ENCODE measurements at regions not wholly inside any gene's neighbourhood (a gene's known extent, or its start where the extent isn't known, plus 50 kb on each side); places are given as distances from the start of the nearest gene placed in this dataset.
A peak's percentile ranks its signal among the peaks of the same experiment; 100 is the strongest.
"Not testable (repeated sequence)": the region's sequence is repeated elsewhere in the genome, so short reads cannot be mapped to it uniquely, and the experiment has no call there.

DNA sequence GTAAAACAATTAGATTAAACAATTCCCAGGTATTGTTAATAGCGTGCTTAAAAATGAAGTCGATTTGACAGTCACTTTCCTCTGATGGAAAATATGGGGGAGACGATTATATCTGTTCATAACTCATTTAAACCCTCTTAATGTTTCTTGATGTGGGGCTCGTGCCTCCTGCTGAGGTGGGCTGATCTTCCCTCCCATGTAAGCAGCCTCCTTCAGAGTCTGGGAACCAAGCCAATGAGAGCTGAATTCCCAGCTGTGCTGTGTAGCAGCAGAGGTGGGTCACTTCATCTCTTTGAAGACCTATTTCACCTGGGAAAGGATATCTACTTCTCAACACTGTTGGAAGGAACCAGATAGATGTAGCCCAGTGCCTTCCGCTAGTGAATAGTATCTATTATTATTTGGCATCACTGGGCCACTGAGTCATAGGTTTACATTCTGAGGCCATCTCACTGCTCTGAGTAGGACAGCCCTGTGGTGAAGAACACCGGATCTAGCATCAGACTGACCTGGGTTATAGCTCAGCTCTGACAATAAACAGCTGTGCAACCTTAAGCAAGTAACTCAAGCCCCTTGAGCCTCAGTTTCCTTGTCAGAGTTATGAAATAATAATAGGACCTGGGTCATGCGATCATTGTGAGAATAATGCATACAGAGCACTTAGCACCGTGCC, 85.3 kb upstream of the C16orf82 start:
- TF ChIP-seq, protein P1, sequence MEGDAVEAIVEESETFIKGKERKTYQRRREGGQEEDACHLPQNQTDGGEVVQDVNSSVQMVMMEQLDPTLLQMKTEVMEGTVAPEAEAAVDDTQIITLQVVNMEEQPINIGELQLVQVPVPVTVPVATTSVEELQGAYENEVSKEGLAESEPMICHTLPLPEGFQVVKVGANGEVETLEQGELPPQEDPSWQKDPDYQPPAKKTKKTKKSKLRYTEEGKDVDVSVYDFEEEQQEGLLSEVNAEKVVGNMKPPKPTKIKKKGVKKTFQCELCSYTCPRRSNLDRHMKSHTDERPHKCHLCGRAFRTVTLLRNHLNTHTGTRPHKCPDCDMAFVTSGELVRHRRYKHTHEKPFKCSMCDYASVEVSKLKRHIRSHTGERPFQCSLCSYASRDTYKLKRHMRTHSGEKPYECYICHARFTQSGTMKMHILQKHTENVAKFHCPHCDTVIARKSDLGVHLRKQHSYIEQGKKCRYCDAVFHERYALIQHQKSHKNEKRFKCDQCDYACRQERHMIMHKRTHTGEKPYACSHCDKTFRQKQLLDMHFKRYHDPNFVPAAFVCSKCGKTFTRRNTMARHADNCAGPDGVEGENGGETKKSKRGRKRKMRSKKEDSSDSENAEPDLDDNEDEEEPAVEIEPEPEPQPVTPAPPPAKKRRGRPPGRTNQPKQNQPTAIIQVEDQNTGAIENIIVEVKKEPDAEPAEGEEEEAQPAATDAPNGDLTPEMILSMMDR (IDR thresholded peaks at IDR 0.05; ENCODE audit: low read depth, low read length): no peak
- H3K4me3 ChIP-seq (replicated peaks in 1 of 2; ENCODE audit: low read depth in 2 of 2, low read length in 2 of 2): no peak overlapping the region
- DNase-seq (ENCODE audit: low read depth in 2 of 2): peak; percentile 12 to 59

DNA sequence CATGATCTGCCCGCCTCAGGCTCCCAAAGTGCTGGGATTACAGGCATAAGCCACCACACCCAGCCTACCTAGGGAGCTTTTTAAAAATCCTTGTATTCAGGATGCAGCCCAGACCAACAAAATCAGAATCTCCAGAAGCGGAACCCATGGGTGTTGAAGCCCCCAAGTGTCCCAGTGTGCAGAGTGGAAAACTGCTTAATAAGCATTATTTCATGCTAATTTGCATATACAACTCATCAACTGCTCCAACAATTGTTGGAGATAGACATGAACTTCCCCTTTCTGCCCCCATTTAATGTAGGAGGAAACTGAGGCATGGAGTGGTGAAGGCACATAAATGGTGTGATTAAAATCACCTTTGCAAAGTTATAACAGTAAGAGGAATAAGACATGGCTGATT, 84.3 kb upstream of the C16orf82 start:
- TF ChIP-seq, protein P1 (IDR thresholded peaks at IDR 0.05; ENCODE audit: low read depth, low read length): no peak
- no peak overlapping the region for H3K4me3 ChIP-seq (replicated peaks in 1 of 2; ENCODE audit: low read depth in 2 of 2, low read length in 2 of 2)
- DNase-seq (ENCODE audit: low read depth in 2 of 2): no peak

DNA sequence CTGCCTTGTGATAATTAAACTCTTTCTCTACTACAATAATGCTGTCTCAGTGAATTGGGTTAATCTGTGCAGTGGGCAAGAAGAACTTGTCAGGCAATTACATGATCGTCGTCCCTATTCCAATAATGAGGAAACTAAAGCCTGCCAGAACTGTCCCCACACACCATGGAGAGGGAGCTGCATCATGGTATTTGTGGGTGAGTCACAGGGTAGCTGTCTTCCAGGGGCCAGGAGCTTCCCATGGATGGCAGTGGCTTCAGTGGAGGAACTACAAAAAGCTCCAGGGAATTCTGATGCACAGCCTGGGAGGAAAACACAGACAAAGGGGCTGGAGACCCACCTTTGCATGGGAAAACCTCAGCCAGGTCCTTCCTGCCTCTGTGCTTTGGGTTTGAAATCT, 83.3 kb upstream of the C16orf82 start:
- DNase-seq (ENCODE audit: low read depth in 2 of 2): peak; percentile 3 to 19
- H3K4me3 ChIP-seq (replicated peaks in 1 of 2; ENCODE audit: low read depth in 2 of 2, low read length in 2 of 2): no peak overlapping the region
- TF ChIP-seq, protein P1 (IDR thresholded peaks at IDR 0.05; ENCODE audit: low read depth, low read length): no peak

DNA sequence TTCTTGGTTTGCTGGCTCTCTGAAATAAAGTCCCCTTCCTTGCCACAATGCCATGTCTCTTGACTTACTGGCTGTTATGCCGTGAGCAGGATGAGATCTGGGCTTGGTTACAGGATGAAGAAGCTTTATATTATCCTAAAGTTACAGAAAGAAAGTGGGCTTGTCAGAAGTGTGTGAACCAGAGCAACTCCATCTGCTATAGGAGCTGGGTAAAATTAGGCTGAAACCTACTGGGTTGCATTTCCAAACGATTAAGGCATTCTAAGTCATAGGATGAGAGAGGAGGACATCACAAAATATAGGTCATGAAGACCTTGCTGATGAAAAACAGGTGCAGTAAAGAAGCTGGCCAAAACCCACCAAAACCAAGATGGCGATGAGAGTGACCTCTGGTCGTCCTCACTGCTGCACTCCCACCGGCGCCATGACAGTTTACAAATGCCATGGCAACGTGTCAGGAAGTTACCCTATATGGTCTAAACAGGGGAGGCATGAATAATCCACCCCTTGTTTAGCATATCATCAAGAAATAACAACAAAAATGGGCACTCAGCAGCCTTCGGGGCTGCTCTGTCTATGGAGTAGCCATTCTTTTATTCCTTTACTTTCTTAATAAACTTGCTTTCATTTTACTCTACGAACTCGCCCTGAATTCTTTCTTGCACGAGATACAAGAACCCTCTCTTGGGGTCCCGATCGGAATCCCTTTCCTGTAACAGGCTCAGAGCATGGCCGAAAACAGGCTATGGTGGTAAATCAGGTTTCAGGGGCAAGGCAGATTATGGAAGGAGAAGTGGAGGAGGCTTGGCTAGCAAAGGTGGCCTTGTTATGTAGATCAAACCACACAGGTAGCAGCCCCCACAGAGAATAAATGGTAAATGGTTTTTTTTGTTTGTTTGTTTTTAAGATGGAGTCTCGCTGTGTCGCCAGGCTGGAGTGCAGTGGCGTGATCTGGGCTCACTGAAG, 81.3 kb upstream of the C16orf82 start:
- no peak for DNase-seq (ENCODE audit: low read depth in 2 of 2)
- H3K4me3 ChIP-seq (replicated peaks in 1 of 2; ENCODE audit: low read depth in 2 of 2, low read length in 2 of 2): no peak overlapping the region
- TF ChIP-seq, protein P1 (IDR thresholded peaks at IDR 0.05; ENCODE audit: low read depth, low read length): no peak

DNA sequence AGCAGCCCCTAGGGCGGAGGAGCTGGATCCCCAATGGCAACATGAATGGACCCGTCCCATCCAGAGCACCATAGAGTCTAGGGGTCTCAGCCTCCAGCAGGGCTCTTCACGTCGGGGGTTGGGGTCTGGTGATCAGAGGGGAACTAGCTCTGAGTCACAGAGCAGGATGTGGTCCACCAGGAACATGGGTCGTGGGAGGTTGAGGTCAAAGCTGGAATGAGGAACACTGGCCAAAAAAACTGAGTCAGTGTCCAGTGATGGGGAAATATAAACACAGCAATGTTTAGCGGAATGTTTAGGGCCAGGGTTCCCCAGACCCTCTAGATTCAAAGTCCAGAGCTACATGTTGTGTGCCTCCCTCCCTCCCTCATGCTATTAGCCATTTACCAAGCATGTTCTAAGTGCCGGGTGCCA, 79.1 kb upstream of the C16orf82 start:
- H3K4me3 ChIP-seq (replicated peaks in 1 of 2; ENCODE audit: low read depth in 2 of 2, low read length in 2 of 2): no peak overlapping the region
- TF ChIP-seq, protein P1 (IDR thresholded peaks at IDR 0.05; ENCODE audit: low read depth, low read length): no peak
- DNase-seq (ENCODE audit: low read depth in 2 of 2): peak; percentile 45 to 60

DNA sequence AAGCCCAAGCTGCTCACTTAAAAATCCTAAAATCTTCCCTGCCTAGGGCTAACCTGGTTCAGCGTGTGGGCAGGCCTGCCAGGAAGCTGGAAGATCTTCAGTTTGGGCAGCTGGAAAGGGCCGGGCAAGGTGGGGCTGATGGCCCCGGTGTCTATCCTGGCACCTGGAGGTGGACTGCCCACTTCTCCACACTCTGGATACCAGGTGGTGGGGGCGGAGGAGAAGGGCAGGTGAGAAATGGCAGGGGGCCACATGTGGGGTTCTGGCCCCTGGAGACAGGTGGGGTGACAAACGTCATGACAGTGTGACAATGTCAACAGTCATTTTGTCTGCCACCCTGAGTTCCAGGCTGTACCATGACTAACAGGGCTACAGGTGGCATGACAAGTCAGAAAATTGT, 78.5 kb upstream of the C16orf82 start:
- TF ChIP-seq, protein P1 (IDR thresholded peaks at IDR 0.05; ENCODE audit: low read depth, low read length): no peak
- no peak for DNase-seq (ENCODE audit: low read depth in 2 of 2)
- H3K4me3 ChIP-seq (replicated peaks in 1 of 2; ENCODE audit: low read depth in 2 of 2, low read length in 2 of 2): no peak overlapping the region

DNA sequence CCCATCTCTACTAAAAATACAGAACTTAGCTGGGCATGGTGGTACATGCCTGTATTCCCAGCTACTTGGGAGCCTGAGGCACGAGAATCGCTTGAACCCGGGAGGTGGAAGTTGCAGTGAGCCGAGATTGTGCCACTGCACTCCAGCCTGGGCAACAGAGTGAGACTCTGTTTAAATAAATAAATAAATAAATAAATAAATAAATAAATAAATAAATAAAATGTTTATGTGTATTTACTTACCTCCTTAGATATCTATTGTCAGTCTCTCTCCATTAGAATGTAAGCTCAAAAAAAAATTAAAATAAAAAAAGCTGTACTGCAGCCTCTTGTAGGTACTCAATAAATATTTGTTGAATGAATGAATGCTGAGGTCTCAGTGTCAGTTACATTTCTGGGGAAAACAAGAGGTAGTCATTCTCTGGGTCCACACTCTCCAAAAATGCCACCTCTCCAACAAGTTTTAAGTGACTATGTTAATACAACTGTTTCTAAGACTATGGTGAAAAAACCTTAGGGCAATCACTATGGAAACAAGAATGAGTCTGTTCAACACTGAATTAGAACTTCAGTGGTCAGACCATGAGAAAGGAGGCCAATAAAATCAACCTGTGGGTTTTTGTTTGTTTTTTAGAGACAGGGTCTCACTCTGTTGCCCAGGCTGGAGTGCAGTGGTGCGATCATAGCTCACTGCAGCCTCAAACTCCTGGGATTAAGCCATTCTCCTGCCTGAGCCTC, 76.2 kb upstream of the C16orf82 start:
- DNase-seq (ENCODE audit: low read depth in 2 of 2); H3K4me3 ChIP-seq (replicated peaks in 1 of 2; ENCODE audit: low read depth in 2 of 2, low read length in 2 of 2): not testable (repeated sequence)

Measured in cardiac fibroblast (primary cell).